Muscle layer of duodenum (tissue), 2 donors: ENCODE measurements at regions not wholly inside any gene's neighbourhood (a gene's known extent, or its start where the extent isn't known, plus 50 kb on each side); places are given as distances from the start of the nearest gene placed in this dataset.

Experiments used
- H3K27ac ChIP-seq: one replicate; pipeline ENCODE4 v1.7.0; 2013; ENCODE audit warnings: mild to moderate bottlenecking, low read length
- H3K27me3 ChIP-seq: one replicate; pipeline ENCODE4 v1.7.0; 2013; ENCODE audit warnings: low read depth, mild to moderate bottlenecking, control low read depth, low read length
- H3K36me3 ChIP-seq, 2 donors: one replicate each; pipeline ENCODE4 v1.7.0; 2013; ENCODE audit warnings: low read length in 2 of 2, control low read depth in 1 of 2, mild to moderate bottlenecking in 1 of 2; ENCODE audit not compliant: insufficient read depth in 2 of 2, control insufficient read depth in 1 of 2
- H3K4me1 ChIP-seq, 2 donors: one replicate each; pipeline ENCODE4 v1.7.0; 2013; ENCODE audit warnings: low read length in 2 of 2, mild to moderate bottlenecking in 2 of 2, control low read depth in 1 of 2, moderate library complexity in 1 of 2; ENCODE audit not compliant: insufficient read depth in 2 of 2, control insufficient read depth in 1 of 2
- H3K4me3 ChIP-seq, 2 donors: one replicate each; pipeline ENCODE4 v1.7.0; 2013; ENCODE audit warnings: low read length in 2 of 2, low read depth in 1 of 2, mild to moderate bottlenecking in 1 of 2
- H3K9me3 ChIP-seq, 2 donors: one replicate each; pipeline ENCODE4 v1.7.0; 2013; ENCODE audit warnings: low read length in 2 of 2, control low read depth in 1 of 2, mild to moderate bottlenecking in 1 of 2; ENCODE audit not compliant: control insufficient read depth in 1 of 2
- donor health status: healthy.

GRCh38 chr21:34302521-34302920 lies 61.3 kb upstream of the KCNE2 start:
- no peaks in the 10 kb centered on the region for H3K27me3 ChIP-seq
- peaks cover 0 to 6% of the 10 kb centered on the region in 2 donors for H3K4me1 ChIP-seq

GRCh38 chr21:34305605-34306604 lies 57.9 kb upstream of the KCNE2 start:
- Histone ChIP-seq H3K4me1 (no peaks in the 10 kb centered on the region), H3K36me3 (no peaks in the 10 kb centered on the region), H3K9me3 (no peaks in the 10 kb centered on the region), H3K27ac (no peak overlapping the region), H3K4me3 (no peak overlapping the region), H3K27me3 (no peaks in the 10 kb centered on the region)

More at GRCh38 chr21:34302521-34302920, 61.3 kb upstream of the KCNE2 start:
- no peaks in the 10 kb centered on the region for H3K9me3 ChIP-seq
- no peak overlapping the region for H3K27ac ChIP-seq
- H3K36me3 ChIP-seq: no peaks in the 10 kb centered on the region
- H3K4me3 ChIP-seq: no peak overlapping the region

- Histone ChIP-seq H3K27ac (no peak overlapping the region), H3K4me3 (no peak overlapping the region), H3K36me3 (no peaks in the 10 kb centered on the region), H3K4me1 (no peaks in the 10 kb centered on the region), H3K27me3 (no peaks in the 10 kb centered on the region), H3K9me3 (no peaks in the 10 kb centered on the region)
Observed at GRCh38 chr21:34307991-34308532, 55.7 kb upstream of the KCNE2 start.

GRCh38 chr21:34311561-34312330 lies 52.1 kb upstream of the KCNE2 start:
- Histone ChIP-seq H3K27me3 (no peaks in the 10 kb centered on the region), H3K4me3 (no peak overlapping the region), H3K9me3 (no peaks in the 10 kb centered on the region), H3K27ac (no peak overlapping the region), H3K4me1 (no peaks in the 10 kb centered on the region), H3K36me3 (no peaks in the 10 kb centered on the region)

GRCh38 chr21:34313116-34313515 lies 50.7 kb upstream of the KCNE2 start:
- Histone ChIP-seq H3K9me3 (no peaks in the 10 kb centered on the region), H3K27ac (no peak overlapping the region), H3K36me3 (no peaks in the 10 kb centered on the region), H3K4me1 (no peaks in the 10 kb centered on the region), H3K4me3 (no peak overlapping the region), H3K27me3 (no peaks in the 10 kb centered on the region)
